ENCODE measurements at regions not wholly inside any gene's neighbourhood (a gene's known extent, or its start where the extent isn't known, plus 50 kb on each side); places are given as distances from the start of the nearest gene placed in this dataset.
"Not testable (repeated sequence)": the region's sequence is repeated elsewhere in the genome, so short reads cannot be mapped to it uniquely, and the experiment has no call there.

DNA sequence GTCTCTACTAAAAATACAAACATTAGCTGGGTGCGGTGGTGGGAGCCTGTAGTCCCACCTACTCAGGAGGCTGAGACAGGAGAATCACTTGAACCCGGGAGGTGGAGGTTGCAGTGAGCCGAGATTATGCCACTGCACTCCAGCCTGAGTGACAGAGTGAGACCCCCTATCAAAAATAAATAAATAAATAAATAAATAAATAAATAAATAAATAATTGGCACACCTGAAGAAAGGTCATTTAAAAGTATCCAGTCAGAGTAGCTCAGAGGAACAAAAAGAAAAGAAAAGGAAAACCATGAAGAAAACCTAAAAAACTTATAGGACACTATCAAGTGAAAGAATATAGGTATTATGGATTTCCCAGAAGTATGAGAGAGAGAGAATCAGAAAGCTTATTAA, 330.1 kb upstream of the AR start:
- not testable (repeated sequence) for DNase-seq

DNA sequence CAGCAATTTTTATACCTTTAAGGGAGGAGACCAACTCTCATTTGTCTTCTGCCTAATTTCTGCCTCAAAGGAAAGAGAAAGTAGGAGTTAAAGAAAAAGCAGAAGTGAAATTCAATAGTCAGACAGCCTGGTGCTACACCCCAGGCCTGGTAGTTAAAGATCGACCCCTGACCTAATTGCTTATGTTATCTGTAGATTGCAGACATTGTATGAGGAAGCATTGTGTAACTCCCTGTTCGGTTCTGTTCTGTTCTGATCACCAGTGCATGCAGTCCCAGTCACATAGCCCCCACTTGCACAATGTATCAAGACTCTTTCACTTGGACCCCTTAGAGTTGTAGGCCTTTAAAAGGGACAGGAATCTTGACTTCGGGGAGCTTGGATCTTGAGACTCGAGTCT, 335.9 kb upstream of the AR start:
- no peak for DNase-seq

DNA sequence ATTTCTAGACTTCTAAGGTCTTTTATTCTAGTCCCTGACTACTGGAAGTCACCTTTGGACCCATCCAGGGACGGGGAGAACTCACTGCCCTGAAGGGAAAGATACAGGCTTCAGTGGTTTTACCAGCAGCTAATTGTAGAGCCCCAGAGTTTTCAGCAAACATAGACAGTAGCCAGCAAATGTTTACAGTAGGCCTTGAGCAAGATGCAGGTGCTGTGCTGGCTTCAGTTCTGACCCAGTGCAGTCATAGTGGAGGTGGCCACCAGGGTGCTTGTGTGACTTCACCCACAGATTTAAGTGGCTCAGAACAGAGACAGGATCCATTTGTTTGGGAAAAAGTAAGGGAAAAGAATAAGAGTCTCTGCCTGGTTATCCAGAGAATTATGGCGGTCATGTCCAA, 384.4 kb upstream of the AR start:
- DNase-seq = no peak

DNA sequence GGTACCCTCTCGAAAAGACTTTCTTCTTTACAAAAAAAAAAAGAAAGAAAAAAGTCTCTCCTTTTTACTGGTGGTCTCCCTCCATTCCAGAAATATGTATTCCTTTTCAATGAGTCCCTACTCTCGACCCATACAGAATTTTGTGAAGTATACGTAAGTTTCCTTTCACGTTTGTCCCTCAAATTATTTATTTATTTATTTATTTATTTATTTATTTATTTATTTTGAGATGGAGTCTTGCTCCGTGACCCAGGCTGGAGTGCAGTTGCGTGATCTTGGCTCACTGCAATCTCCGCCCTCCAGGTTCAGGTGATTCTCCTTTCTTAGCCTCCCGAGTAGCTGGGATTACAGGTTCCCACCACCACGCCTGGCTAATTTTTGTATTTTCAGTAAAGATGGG, 429.2 kb upstream of the AR start:
- no peak for DNase-seq

DNA sequence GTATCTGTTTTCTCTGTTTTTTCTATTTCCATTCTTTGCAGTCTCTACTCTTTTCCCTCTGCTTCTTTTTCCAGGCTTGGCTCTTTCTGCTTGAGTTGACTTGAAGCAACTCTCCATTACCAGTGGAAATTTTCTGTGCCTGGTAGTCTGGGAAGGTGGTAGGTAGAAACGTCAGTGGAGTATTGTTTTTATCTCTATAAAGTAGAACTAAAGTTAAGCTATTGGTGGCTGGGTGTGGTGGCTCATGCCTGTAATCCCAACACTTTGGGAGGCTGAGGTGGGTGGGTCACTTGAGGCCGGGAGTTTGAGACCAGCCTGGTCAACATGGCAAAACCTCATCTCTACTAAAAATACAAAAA, 438.1 kb upstream of the AR start:
- no peak for DNase-seq

DNA sequence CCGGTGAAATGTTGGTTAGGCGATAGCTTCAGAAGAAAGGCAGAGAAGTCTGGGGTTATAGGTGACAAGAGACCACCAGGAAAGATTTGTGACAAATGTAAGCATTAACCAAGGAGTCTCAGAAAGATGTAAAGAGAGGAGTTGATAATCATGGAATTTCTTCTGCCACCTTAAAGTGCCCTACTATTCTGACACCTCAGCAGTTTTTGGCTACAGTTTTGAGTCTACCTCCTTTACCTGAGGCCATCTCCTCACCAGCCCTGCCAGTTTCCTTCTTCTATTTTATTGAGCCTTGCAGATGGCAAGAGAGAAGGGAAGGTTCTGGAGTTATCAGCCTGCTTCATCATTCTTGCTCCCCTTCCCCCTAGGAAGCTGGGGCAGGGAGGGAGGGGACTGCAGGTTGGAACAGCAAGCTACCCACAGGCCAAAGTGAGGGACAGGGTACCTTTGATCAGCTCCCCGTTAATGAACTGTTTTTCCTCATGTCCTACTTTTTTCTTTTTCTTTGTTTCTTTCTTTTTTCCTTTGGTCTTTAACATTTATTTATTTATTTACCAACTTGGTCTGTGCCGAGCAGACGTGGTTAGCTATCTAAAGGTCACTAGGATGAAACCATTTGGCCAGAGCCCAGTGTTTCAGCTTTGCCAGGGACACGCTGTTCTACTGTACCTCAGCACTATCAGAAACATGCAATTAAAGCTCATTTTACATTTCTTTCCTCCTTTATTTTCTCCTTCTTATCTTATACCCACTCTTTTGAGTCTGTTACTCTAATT, 438.7 kb upstream of the AR start:
- no peak for DNase-seq

DNA sequence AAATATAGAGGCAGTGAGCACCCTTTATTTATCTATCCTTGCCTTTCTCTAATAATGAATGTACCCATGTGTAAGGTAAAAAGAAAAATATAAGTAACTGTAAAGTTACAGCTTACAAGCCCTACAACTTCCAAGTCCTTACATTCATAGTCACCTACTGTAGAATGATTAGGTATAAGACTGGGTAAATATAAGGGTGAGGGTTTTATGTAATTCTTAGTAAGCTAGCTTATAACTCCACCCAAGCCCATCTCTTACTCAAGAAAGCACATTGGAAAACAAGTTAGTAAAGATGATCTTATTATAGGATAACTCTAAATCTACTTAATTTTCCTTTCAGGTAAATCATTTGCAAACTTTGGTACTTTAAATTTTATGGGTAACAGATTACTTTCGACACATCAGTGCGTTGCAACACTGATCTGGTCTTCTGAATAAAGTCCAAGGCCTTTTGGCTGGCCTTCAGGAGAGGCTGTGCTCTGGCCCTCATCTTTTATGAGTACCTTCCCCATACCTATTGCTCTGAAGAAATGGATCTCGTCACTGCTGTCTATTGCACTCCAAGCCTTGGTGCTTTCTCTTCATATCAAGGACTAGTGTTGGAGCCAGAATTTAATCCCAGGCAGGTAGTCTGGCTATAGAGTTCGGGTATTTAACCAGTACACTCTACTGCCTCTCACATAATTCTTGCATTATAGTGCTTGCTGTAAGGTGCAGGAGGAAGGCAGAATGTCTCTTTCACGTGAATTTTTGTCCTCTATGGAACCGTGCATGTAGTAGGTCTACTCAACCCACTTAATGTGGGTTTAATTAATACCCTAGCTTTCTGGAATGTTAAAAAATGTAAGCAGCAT, 443.6 kb upstream of the AR start:
- DNase-seq = no peak

DNA sequence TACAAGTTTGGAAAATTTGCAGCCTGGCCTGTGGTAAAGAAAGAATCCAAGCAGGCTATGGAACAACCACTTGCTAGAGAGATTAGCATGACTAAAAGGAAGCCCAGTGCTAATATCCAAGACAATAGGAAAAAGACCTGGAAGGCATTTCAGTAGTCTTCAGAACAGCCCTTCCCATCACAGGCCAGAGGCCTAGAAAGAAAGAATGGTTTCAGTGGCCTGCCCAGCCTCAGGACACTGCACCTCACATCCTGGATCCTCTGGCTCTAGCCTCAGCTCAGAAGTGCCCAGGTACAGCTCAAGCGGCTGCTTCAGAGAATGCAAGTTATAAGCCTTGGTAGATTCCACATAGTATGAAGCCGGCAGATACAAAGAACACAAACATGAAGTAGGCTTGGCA, 449.8 kb upstream of the AR start:
- DNase-seq = no peak

DNA sequence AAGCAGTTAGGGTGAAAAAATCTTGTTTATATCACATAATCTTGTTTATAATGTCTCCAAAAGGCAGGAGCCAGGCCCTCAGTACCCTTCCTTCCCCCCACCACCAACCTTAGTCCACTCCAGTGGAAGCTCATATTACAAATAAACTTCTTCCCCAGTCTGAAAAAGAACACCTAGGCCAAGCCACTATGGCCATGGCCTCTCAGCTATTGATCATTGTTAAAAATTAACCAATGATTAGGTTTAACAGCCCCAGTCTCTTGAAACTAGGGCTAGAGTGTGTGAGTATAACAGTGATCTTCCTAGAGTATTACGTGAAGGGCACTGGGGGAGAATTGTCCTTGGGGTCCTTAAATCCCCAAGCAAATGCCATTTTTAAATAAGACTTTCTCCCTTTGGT, 411.9 kb upstream of the EDA2R start:
- DNase-seq = no peak

DNA sequence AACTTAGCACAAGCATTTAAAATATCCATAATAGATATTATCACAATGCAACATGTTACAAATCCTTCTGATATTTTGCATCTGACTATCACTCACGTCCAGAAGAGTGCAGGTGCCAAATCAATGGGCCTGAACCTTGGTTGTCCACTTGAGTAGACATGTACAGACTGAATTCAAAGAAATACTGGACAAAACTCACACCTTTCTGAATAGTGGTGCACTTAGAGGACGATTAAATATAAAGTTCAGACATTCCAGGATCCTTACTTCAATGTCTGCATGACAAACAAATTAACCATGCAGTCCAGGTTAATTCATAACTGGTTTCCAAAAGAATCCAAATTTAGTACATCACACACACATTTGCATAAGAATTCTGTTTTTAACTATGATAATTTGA, 406.0 kb upstream of the EDA2R start:
- DNase-seq = no peak

DNA sequence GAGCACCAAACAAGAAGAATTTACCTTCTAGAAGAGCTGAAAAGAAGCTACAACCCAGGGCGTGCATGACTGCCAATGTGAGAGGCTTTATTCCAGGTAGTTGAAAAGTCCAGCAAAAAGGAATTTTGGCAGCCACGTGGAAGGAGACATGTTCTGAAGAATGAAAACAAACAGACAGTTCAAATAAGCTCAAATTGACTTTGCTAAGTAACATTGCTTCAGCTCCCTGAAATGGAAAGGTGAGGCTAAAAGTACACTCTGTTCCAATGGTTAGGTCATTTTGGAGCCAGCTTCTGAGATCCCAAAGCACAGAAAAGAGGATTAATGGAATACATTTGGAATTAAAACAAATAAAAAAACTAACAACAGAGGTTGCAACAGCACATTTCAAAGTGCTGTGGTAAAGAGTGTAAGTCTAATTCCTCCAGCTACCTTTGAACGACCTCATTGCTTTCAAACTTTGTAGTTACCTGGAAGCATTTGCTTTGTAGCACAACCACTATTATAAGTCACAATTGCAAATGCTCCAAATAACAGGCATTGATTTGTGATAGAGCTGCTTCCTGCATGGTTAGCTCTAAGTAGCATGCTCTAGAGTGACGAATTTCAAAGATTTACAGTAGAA, 405.3 kb upstream of the EDA2R start:
- DNase-seq = no peak

DNA sequence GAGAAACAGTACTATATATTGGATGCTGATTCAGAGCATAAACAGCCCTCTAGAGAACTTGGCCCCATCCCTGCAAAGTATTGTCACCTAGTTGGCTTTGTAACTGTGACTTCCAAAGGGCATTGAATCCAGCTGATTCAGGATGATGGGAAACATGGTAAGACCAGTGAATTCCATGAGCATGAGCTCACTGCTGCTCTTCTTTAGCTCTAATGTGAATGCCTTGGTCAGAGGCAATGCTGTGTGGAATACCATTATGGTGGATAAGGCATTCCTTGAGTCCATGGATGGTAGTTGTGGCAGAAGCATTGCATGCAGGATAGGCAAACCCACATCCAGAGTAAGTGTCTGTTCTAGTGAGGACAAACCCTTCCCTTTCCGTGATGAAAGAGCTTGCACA, 365.6 kb upstream of the EDA2R start:
- DNase-seq = no peak

DNA sequence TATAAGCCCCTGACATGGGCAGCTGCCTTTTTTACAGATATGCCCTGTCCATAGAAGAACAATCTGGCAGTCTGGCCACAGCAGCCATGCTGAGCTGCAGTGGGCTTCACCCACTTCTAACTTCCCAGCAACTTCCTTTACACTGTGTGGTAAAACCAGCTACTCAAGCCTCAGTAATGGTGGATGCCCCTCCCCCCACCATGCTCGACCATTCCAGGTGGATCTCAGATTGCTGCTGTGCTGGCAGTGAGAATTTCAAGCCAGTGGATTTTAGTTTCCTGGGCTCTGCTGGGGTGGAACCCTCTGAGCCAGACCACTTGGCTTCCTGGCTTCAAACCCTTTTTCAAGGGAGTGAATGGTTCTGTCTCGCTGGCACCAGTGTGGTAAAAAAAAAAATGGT, 355.9 kb upstream of the EDA2R start:
- DNase-seq = no peak

DNA sequence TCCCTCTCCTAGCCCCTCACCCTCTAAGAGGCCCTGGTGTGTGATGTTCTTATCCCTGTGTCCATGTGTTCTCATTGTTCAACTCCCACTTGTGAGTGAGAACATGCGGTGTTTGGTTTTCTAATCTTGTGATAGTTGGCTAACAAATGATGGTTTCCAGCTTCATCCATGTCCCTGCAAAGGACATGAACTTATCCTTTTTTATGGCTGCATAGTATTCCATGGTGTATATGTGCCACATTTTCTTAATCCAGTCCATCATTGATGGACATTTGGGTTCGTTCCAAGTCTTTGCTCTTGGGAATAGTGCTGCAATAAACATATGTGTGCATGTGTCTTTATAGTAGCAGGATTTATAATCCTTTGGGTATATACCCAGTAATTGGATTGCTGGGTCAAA, 353.2 kb upstream of the EDA2R start:
- not testable (repeated sequence) for DNase-seq

DNA sequence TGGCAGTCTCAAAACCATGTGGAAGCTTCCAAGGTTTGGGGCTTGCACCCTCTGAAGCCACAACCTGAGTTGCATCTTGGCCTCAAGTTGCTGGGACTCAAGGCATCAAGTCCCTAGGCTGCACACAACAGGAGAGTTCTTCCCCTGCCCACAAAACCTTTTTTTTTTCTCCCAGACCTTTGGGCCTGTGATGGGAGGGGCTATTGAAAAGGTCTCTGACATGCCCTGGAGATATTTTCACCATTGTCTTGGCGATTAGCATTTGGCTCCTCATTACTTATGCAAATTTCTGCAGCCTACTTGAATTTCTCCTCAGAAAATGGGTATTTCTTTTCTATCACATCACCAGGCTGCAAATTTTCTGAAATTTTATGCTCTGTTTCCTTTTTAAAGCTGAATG, 349.5 kb upstream of the EDA2R start:
- no peak for DNase-seq

DNA sequence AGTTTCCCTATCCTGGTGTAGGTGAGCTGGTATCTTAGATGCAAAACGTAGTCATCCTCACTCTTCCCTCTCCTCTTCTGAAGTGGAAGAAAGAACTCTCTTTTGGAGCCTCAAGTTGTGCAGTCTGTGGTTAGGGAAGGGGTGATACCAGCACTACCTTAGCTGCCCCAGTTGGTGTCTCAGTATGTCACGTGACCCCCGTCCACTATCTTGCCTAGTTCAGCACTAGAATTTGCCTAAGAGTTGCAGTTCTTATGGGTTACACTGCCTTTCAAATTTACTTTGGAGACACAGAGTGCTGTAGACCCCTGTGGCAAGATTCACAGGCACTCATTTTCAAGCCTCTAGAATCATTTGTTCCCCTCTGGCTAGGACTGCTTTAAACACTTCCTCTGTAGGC, 322.8 kb upstream of the EDA2R start:
- DNase-seq = no peak

DNA sequence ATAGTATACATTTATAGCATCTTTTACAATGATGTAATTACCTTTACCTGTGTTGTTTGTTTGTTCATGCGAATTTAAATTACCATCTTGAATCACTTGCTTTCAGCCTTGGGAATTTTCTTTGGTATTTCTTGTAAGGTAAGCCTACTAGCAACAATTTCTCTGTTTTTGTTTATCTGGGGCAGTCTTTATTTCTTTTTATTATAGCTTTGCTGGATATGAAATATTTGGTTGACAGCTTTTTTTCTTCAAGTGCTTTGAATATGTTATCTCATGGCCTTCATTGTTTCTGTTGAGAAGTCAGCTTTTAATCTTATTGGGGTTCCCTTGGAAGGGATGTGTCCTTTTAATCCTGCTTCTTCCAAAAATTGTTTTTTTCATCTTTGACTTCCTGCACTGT, 292.8 kb upstream of the EDA2R start:
- DNase-seq = no peak

DNA sequence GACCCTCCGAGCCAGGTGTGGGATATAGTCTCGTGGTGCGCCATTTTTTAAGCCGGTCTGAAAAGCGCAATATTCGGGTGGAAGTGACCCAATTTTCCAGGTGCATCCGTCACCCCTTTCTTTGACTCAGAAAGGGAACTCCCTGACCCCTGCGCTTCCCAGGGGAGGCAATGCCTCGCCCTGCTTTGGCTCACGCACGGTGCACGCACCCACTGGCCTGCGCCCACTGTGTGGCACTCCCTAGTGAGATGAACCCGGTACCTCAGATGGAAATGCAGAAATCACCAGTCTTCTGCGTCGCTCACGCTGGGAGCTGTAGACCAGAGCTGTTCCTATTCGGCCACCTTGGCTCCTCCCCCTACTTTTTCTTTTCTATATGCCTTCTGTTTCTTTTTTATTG, 291.6 kb upstream of the EDA2R start:
- DNase-seq = not testable (repeated sequence)

DNA sequence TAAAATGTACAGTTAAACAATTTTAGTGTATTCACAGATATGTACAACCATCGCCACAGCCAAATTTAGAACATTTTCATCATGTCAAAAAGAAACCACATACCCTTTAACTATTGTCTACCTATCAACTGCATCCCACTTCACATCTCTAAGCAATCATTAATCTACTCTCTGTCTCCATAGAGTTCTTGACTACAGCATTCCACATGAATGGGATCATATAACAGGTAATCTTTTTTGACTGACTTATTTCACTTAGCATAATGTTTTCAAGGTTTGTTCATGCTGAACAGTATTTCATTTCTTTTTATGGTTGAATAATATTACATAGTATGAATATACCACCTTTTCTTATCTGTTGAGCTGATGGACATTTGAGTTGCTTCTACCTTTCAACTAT, 281.4 kb upstream of the EDA2R start:
- no peak for DNase-seq

DNA sequence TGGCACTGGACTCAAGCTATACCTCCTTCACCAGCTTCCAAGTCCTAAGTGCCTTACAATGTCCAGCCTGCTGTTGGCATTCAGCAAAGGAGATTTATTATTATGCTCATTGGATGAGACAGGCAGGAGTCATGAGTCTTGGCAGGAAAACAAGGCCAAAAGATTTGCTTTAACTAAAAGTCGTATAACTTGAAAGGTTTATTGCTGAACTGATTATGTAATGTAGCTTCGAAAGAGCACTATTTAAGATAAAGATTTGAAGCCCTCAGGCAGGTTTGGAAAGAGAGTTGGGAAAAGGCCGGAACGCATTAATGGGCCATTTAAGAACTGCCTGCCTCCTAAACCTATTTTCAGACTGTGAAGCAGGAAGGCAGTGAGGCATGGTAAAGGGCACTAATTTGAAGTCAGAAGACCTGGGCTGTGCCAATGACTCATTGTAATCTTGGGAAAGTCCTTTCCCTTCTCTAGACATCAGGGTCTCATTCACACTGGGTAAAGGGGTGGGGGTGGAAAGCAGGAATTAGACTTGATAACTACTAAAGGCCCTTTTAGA, 280.5 kb upstream of the EDA2R start:
- no peak for DNase-seq

DNA sequence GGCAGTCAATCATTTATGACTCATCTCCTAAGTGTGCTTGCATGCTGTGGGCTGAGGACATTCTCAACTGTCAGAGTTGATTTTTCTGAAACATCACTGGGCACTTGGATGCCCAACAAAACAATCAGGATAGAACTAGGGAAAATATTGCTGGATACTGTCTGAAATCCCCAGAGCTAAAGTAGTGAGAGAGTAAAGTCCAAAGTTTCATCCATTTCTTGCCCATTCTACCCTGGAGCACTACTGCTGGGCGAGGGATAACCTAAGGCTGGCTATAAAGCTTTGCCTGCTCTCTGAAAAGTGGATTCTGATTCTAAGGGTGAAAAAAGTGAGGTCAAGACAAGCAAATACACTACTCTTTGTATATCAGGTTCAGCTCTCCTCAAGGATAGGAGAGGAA, 279.6 kb upstream of the EDA2R start:
- DNase-seq = no peak

DNA sequence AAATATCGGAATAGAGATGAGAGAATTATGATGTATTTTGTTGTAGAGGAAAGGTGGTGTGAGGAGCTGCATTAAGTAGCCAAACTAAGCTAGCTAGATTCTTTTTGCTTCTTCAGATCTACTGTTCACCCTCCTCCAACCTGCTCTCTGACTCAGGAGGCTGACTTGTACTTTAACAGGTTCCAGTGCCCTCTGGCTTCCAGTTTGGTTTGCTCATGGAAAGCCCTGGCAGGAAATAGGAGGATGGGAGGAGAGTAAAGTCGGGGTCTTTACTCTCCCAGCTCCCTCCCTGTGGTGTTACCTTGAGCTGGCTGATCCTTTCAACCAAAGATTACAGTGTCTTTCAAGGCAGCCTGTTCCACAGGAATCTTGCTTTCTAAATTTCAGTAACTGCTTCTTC, 277.0 kb upstream of the EDA2R start:
- no peak for DNase-seq

DNA sequence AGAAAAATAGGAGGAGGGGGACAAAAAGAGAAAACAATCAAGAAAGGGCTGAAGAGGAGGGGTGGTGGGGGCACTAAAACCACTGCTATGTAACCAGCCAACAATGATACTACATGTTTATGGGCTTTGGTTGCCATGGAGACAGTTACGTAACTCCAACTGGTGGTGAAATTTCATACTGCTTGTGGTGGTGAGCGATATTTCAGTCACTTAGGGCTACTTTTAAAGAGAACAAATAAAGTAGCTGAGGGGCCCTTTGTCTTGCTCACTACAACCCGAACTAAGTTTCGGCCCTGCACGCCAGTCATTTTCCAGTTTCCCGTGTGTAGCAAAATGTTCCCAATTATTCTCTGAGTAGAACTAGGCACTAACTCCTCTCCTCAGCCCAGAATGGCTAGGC, 275.2 kb upstream of the EDA2R start:
- DNase-seq = no peak

DNA sequence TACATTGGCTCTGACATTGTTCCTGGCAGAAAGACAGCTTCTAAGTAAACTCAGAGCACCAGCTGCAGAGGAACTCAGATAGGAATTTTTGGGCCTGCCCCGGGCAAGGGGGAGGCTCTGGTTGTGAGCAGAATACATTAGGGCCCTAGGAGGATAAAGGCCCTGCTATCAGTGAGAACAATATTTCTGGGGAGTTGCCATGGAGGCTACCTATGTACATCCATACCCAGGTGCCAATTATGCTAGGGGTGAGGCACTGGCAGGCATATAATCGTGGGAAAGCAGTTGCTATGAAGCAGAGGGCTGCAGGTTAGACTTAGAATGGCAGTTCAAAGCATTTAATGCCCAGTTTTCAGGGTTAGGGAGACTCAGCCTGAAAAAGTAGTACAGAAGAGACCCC, 273.5 kb upstream of the EDA2R start:
- DNase-seq = no peak

Data from NCI-H510A (cell line).